Cardiac fibroblast (primary cell): ENCODE measurements at regions not wholly inside any gene's neighbourhood (a gene's known extent, or its start where the extent isn't known, plus 50 kb on each side); places are given as distances from the start of the nearest gene placed in this dataset.
"Not testable (repeated sequence)": the region's sequence is repeated elsewhere in the genome, so short reads cannot be mapped to it uniquely, and the experiment has no call there.

Source experiments
- DNase-seq, 2 donors: peaks; one replicate each; pipeline versions ENCODE4 v3.0.0 to v3.0.0-alpha.2; 2010; ENCODE audit warnings: low read depth in 2 of 2
- H3K4me3 ChIP-seq, 2 donors: replicated peaks in 1 of 2; 1 replicate in 1 of 2; 2 replicates in 1 of 2; pipeline ENCODE4 v1.5.1; 2011; ENCODE audit warnings: low read depth in 2 of 2, low read length in 2 of 2, mild to moderate bottlenecking in 2 of 2, moderate library complexity in 1 of 2
- TF ChIP-seq, protein P1 (sequence below): IDR thresholded peaks from one replicate; pipeline ENCODE4 v1.5.1; 2011; ENCODE audit warnings: low read depth, mild to moderate bottlenecking, low read length, inconsistent platforms

DNA sequence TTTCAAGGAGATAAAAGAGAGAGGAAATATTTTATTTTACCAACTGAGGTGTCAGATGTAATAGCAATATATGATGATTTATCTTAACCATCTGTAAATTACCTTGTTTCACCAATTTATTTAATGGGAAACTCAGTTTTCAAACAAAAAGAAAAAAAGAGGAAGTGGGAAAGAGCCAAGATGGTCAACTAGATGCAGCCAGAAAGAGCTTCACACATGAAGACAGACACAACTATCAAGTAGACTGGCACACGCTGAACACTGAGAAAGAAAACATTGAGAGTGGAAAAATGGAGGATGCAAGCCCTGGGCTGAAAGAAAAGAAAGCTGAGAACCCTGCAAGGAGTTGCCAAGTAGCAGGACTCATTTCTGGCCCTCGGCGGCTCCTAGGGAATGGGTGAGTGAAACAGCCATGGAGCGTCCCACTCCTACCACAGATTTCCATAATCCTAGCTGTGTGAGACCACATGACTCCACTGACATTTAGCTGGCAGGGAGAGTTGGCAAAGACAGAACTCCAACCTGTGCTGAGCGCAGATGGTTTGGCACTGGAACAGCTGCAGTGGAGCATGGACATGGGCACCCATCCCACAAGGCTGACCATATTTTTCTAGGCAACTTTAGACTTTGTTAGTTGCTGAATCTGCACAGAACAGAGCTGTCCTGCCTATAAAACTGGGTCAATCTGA is 409.3 kb downstream of the FAM47B start:
- TF ChIP-seq, protein P1, sequence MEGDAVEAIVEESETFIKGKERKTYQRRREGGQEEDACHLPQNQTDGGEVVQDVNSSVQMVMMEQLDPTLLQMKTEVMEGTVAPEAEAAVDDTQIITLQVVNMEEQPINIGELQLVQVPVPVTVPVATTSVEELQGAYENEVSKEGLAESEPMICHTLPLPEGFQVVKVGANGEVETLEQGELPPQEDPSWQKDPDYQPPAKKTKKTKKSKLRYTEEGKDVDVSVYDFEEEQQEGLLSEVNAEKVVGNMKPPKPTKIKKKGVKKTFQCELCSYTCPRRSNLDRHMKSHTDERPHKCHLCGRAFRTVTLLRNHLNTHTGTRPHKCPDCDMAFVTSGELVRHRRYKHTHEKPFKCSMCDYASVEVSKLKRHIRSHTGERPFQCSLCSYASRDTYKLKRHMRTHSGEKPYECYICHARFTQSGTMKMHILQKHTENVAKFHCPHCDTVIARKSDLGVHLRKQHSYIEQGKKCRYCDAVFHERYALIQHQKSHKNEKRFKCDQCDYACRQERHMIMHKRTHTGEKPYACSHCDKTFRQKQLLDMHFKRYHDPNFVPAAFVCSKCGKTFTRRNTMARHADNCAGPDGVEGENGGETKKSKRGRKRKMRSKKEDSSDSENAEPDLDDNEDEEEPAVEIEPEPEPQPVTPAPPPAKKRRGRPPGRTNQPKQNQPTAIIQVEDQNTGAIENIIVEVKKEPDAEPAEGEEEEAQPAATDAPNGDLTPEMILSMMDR: no peak
- no peak for DNase-seq
- H3K4me3 ChIP-seq: no peak overlapping the region

DNA sequence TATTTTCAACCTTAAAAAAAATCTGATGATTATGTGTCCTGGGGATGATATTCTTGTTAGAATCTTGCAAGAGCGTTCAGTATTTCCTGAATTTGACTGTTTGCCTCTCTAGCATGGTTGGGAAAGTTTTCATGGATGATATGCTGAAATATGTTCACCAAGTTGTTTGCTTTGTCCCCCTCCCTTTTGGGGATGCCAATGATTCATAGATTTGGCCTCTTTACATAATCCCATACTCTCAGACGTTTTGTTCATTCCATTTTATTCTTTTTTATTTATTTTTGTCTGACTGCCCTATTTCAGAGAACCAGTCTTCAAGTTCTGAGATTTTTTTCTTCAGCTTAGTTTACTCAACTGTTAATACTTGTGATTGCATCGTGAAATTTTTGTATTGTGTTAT is 415.1 kb downstream of the FAM47B start:
- no peak overlapping the region for H3K4me3 ChIP-seq
- TF ChIP-seq, protein P1: no peak
- DNase-seq: no peak

DNA sequence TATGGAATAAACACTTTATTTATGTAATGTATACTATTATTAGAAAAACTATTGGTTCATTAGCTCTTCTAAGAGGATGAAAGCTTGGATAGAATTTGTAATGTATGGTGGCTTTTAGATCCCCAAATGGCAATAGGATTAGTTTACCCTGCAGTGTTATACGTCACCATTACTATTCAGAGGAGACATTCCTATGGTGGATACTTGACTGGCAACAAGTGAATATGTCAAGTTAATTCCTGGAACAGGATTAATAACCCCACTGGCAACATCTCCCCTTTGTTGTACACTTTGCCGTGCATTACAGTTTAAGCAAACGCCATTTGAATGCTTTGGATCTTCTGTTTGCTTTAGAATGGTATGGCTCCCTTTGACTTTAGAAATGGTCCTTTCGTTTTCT is 420.3 kb downstream of the FAM47B start:
- H3K4me3 ChIP-seq: no peak overlapping the region
- TF ChIP-seq, protein P1: no peak

DNA sequence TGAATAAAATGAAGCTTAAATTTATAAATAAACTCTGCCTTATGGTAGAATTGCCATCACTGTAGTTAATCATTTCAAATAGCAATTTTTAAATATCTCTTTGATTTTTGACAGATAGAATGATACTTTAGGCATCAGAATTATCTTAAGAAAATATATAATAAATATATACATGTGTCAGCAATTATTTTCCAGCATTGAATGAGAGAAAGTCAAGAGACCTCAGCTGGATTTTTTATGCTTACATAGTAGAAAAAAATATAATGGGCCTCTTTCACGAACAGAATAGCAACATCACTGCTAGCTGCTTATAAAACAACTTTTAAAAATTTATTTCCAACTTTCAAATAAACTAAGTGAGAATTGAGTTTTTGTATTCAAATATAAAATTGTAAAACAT is 424.0 kb upstream of the MAGEB16 start:
- TF ChIP-seq, protein P1: no peak
- no peak for DNase-seq
- H3K4me3 ChIP-seq: no peak overlapping the region

More for the DNA sequence above, 420.3 kb downstream of the FAM47B start:
- DNase-seq: no peak

DNA sequence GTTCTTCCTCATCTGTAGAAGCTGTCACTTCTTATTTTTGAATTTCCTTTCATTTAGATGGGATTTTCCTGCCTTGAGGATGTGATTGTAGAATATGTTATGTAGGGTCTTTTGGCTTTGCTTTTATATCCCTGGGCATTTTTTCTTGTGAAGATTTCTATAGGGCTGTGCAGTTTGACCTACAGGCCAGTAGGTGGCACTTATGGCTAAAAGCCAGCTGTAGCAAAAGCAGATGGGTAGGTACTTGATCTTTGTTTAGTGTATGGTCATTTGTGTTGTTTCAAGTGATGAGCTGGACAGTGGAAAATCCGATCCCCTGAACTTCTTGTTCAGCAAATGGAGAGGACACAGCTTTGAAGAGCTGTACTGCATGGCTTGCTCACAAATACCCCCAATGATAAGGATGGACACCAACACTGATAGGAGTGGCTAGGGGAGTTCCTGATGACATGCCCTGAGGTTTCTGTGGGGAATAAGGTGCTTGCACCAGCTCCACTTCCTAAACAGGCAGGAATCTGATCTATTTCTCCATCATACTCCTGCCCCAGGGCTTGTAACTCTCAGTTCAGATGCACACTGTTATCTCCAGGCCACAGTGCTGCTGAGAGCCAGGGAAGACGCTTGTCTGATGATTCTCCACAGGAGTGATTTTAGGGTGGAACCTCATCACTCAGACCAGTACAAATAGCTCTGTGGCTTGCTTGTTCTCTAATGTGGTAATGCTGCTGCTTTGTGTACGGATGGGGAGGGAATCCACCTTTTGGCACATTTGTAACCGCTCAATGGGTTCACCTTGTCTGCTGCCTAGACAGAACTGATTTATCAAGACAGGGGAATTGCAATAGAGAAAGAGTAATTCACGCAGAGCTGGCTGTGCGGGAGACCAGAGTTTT is 417.1 kb upstream of the MAGEB16 start:
- peak; percentile 5 to 12 for DNase-seq

DNA sequence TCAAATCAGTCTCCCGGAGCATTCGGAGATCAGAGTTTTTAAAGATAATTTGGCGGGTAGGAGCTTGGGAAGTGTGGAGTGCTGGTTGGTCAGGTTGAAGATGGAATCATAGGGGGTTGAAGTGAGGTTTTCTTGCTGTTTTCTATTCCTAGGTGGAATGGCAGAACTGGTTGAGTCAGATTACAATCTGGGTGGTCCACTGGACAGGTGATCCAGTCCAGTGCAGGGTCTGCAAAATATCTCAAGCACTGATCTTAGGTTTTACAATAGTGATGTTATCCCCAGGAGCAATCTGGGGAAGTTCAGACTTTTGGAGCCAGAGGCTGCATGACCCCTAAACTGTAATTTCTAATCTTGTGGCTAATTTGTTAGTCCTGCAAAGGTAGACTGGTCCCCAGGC is 416.4 kb upstream of the MAGEB16 start:
- not testable (repeated sequence) for H3K4me3 ChIP-seq, DNase-seq

More for the DNA sequence above, 417.1 kb upstream of the MAGEB16 start:
- no peak overlapping the region for H3K4me3 ChIP-seq
- TF ChIP-seq, protein P1: peak; percentile 24

DNA sequence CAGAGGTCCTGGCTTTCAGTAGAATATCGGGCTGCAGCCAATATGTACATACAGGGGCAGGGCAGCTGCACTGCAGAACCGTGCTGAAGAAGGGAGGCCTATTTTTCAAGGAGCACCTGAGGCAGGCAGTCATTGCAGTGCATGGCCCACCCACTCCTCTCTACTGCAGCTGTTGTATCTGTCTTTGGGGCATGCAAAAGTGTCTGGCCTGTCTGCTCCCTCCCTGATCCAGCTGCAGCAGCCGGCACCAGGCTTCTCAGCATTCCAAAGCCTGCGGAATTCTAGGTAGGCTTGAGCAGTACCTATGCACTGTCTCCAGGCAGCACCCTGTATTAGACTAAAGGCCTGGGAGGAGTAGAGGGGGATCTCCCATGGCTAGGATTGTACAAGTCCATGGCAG is 415.2 kb upstream of the MAGEB16 start:
- TF ChIP-seq, protein P1: no peak
- H3K4me3 ChIP-seq: no peak overlapping the region
- DNase-seq: no peak
